ENCODE measurements at regions not wholly inside any gene's neighbourhood (a gene's known extent, or its start where the extent isn't known, plus 50 kb on each side); places are given as distances from the start of the nearest gene placed in this dataset.

- no peak for TF ChIP-seq RAD21 (IDR thresholded peaks at IDR 0.05; ENCODE audit: low read depth)
- no peak for TF ChIP-seq FOXM1 (IDR thresholded peaks at IDR 0.05; ENCODE audit: borderline replicate concordance, low read depth)
- TF ChIP-seq ZBTB7A (IDR thresholded peaks at IDR 0.05; ENCODE audit: low read depth), result no peak
- no peak for TF ChIP-seq CREB1 (IDR thresholded peaks at IDR 0.05; ENCODE audit: low read depth)
- TF ChIP-seq TEAD4 (IDR thresholded peaks at IDR 0.05), result no peak
- no peak for TF ChIP-seq NFIC (IDR thresholded peaks at IDR 0.05)
- TF ChIP-seq, protein P1, sequence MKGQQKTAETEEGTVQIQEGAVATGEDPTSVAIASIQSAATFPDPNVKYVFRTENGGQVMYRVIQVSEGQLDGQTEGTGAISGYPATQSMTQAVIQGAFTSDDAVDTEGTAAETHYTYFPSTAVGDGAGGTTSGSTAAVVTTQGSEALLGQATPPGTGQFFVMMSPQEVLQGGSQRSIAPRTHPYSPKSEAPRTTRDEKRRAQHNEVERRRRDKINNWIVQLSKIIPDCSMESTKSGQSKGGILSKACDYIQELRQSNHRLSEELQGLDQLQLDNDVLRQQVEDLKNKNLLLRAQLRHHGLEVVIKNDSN (IDR thresholded peaks at IDR 0.05), result no peak
Measured at GRCh38 chr10:78336402-78336791, 302.7 kb downstream of the RPS24 start.

GRCh38 chr10:78337016-78337415, 303.4 kb downstream of the RPS24 start:
- no peak for TF ChIP-seq EGR1 (IDR thresholded peaks at IDR 0.05)
- no peak for TF ChIP-seq YY1 (IDR thresholded peaks at IDR 0.05; ENCODE audit: low read depth)
- TF ChIP-seq, protein P2, sequence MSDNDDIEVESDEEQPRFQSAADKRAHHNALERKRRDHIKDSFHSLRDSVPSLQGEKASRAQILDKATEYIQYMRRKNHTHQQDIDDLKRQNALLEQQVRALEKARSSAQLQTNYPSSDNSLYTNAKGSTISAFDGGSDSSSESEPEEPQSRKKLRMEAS (IDR thresholded peaks at IDR 0.05), result no peak
- no peak for TF ChIP-seq TAF1 (IDR thresholded peaks at IDR 0.05; ENCODE audit: low read depth)
- no peak for TF ChIP-seq REST (IDR thresholded peaks at IDR 0.05; ENCODE audit: low read depth)

DNA sequence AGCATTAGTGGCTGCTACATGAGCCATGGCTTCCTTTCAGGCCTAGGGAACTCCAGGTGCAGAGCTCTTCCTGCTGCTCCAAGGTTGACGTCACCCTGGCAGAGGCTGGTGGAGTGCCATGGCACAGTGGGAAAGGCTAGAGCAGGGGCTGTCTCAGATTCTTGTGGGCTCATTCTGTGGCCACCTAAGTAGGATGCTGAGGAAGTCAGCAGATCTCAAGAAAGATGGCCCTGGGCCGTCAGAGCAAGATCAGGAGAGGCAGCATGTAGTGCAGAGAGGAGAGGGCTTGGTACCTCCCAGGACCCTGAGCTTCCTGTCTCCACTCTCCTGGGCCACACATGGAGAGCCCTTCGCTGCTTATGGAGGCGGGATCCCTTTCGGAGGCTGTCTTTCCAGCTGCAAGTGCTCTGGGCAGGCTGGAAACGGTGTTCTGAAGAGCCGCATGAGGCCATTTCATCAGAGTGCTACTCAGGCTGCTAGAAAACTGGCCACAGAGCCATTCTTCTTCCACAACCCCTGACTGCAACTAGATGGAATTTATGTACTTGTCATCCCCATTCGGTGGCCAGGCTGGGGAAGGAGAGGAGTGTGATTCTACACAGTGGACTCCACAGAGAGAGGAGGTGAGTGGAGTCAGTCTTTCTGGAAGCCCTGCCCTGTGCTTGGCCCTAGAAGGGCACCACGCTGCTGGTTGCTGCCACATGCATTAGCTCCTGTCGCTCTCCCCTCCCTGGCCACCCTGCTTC, 304.2 kb downstream of the RPS24 start:
- TF ChIP-seq ZBTB7A (IDR thresholded peaks at IDR 0.05; ENCODE audit: low read depth) (no peak), REST (IDR thresholded peaks at IDR 0.05; ENCODE audit: low read depth) (no peak), EP300 (IDR thresholded peaks at IDR 0.05; ENCODE audit: borderline replicate concordance) (no peak), CREB1 (IDR thresholded peaks at IDR 0.05; ENCODE audit: low read depth) (no peak), TCF12 (IDR thresholded peaks at IDR 0.05; ENCODE audit: low read depth) (no peak), YY1 (IDR thresholded peaks at IDR 0.05; ENCODE audit: low read depth) (no peak), CEBPB (IDR thresholded peaks at IDR 0.05) (no peak), TEAD4 (IDR thresholded peaks at IDR 0.05) (no peak), TAF1 (IDR thresholded peaks at IDR 0.05; ENCODE audit: low read depth) (no peak), EGR1 (IDR thresholded peaks at IDR 0.05) (no peak), RAD21 (IDR thresholded peaks at IDR 0.05; ENCODE audit: low read depth) (no peak)
- TF ChIP-seq, protein P2 (IDR thresholded peaks at IDR 0.05), result no peak
- TF ChIP-seq, protein P1 (IDR thresholded peaks at IDR 0.05), result no peak

- TF ChIP-seq REST (IDR thresholded peaks at IDR 0.05; ENCODE audit: low read depth) (no peak), TCF12 (IDR thresholded peaks at IDR 0.05; ENCODE audit: low read depth) (no peak), RAD21 (IDR thresholded peaks at IDR 0.05; ENCODE audit: low read depth) (no peak), CREB1 (IDR thresholded peaks at IDR 0.05; ENCODE audit: low read depth) (no peak), EP300 (IDR thresholded peaks at IDR 0.05; ENCODE audit: borderline replicate concordance) (no peak), NFIC (IDR thresholded peaks at IDR 0.05) (no peak), ZBTB7A (IDR thresholded peaks at IDR 0.05; ENCODE audit: low read depth) (no peak), YY1 (IDR thresholded peaks at IDR 0.05; ENCODE audit: low read depth) (no peak), FOXM1 (IDR thresholded peaks at IDR 0.05; ENCODE audit: borderline replicate concordance, low read depth) (no peak), TEAD4 (IDR thresholded peaks at IDR 0.05) (no peak), CEBPB (IDR thresholded peaks at IDR 0.05) (no peak), TAF1 (IDR thresholded peaks at IDR 0.05; ENCODE audit: low read depth) (no peak), EGR1 (IDR thresholded peaks at IDR 0.05) (no peak)
- TF ChIP-seq, protein P2 (IDR thresholded peaks at IDR 0.05), result no peak
- TF ChIP-seq, protein P1 (IDR thresholded peaks at IDR 0.05), result no peak
Measured at GRCh38 chr10:78338717-78339116, 305.1 kb downstream of the RPS24 start.

All from Ishikawa (cell line).